ENCODE measurements at regions not wholly inside any gene's neighbourhood (a gene's known extent, or its start where the extent isn't known, plus 50 kb on each side); places are given as distances from the start of the nearest gene placed in this dataset.

DNA sequence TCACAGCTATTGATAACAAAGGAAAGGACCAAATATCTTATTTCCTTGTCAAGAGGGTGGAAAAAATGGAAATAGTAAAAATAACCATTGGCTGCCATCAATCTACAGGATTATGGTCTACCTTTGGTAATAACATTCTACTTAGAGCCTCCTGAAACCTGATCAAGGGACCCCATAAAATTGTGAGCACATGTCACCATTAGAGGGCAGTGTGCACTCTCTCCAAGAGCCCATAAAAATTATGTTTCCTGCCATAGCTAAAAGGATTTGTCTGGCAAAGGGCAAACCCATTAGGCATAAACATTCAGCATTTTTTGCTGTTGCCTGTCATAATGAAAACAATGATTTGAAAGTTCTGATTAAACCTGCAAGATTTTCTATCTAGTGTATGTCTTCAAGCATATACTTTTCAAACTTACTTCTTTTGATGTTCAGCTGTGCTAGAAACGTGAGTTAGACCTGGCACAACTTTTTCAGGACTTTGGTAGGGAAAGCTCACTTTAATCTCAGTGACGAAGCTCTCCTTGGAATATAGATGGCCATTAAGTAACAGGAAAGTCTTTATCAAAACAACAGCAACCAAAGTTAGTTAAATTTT, 120.7 kb upstream of the ZFP64 start:
- TF ChIP-seq CTCF (conservative IDR thresholded peaks at IDR 0.05; ENCODE audit: low read depth, low read length): peak; percentile 87
- TF ChIP-seq EZH2 (IDR thresholded peaks at IDR 0.05; ENCODE audit: borderline replicate concordance, low read depth, low read length, poor library complexity, severe bottlenecking): no peak
